SHP77 treated with DMSO at 0.1 percent for 48 hours (cell line): ENCODE measurements at regions not wholly inside any gene's neighbourhood (a gene's known extent, or its start where the extent isn't known, plus 50 kb on each side); places are given as distances from the start of the nearest gene placed in this dataset.

Source experiments
- DNase-seq: peaks from one replicate; lab custom pipeline; 2025; lab: John Stamatoyannopoulos, UW

GRCh38 chr2:13103151-13103550 is 386.4 kb downstream of the TRIB2 start:
- no peak for DNase-seq

DNA sequence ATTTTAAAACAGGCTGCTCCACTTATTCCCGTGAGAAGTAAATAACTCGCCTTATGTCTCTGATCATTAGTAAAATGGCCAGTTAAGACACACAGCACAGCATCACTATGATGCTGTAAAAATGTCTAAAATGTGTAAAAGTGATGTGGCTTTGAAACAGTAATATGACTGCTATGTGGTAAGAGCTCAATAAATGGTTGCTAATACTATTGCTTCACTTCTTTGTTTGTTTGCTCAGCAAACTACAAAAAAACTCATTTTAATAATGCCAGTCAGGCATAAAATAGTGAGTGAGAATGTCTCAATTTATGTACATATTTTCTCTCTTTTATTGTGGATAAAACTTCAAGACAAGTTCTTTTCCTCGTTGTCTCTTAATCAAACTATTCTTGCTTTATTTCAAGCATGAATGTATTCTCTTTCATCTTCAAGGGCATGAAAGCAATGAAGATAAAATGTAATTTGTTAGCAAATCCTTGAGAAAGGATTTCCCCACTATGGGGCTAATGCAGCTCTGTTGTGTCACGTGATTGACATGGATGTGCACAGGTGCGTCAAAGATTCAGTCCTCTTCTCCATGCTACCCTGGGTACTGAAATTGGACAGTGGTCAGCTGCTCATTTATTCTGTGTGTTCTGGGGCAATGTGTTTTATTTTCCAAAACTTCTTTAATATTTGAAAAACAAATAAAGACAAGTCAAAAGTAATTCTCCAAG is 387.2 kb downstream of the TRIB2 start:
- DNase-seq = no peak

DNA sequence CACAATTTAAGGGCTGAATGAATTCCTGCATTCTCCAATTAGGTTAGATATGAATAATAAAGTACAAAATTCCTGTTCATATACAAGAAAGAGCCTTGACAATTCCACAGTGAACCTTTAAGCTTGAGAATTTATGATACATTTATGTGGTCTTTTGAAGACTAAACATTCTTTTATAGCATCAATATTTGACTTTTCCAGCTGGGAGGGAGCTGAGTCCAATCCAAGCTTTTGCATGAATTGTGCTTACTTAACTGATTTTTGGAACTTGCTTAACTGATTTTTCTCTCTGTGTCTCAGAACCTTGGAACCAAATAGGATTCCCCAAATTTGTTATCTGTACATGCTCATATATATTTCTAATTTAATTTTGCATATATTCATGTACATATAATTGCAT is 388.0 kb downstream of the TRIB2 start:
- DNase-seq = no peak

GRCh38 chr2:13106302-13106701 is 389.6 kb downstream of the TRIB2 start:
- no peak for DNase-seq

DNA sequence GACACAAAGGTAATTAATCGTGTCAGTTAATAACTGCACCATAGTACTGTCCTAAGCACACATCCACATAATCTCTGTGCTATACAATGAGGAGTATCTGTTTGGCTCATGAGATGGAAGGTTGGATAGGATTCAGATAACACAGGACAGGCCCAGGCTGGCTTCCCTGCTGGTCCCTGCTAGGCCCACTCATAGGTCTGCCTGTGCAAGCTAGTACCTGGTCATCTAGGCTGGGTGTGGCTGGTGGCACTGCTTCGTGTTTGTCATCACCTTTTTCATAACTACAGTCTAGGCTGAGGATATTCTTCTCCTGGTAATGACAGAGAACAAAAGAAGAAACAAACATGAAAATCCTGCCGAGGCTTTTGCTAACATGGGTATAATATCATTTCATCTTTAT is 392.8 kb downstream of the TRIB2 start:
- no peak for DNase-seq

GRCh38 chr2:13110825-13111224 is 394.1 kb downstream of the TRIB2 start:
- DNase-seq = no peak

- DNase-seq = peak; percentile 28
Observed at GRCh38 chr2:13113002-13113401, 396.3 kb downstream of the TRIB2 start.

DNA sequence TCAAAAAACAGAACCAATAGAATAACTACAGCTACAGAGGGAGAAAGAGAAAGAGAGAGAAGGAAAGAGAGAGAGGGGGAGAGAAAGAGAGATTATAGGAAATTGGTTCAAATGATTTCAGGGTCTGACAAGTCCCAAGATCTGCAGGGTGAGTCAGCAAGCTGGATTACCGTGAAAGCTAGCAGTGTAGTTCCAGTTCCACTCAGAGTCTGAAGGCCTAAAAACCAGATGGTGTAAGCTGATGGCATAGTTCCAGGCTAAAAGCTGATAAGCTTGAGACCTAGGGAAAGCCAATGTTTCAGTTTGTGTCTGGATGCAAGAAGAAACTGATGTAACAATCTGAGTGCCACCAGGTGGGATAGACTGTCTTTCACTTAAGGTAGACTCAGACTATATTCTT is 397.7 kb downstream of the TRIB2 start:
- peak; percentile 48 for DNase-seq

- no peak for DNase-seq
Observed at GRCh38 chr2:13115643-13116042, 398.9 kb downstream of the TRIB2 start.

GRCh38 chr2:13121096-13121495 is 404.4 kb downstream of the TRIB2 start:
- no peak for DNase-seq

- DNase-seq = no peak
Observed at GRCh38 chr2:13128139-13128538, 411.4 kb downstream of the TRIB2 start.

- DNase-seq = no peak
Observed at GRCh38 chr2:13135369-13135768, 418.6 kb downstream of the TRIB2 start.

- no peak for DNase-seq
Observed at GRCh38 chr2:13135856-13136255, 419.1 kb downstream of the TRIB2 start.

DNA sequence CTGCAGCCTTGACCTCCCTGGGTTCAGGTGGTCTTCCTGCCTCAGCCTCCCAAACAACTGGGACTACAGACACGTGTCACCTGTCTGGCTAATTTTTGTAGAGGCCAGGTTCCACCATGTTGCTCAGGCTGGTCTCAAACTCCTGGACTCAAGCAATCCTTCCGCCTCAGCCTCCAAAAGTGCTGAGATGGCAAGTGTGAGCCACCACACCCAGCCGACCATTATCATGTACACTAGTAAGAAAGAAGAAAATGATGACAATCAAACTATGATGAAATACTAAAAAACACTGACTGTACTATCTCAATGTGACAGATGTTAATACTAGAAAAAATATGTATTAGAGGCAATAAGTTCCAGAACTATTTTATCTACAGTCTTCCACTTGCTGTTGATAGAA is 420.9 kb downstream of the TRIB2 start:
- no peak for DNase-seq

GRCh38 chr2:13141315-13141714 is 424.6 kb downstream of the TRIB2 start:
- no peak for DNase-seq

GRCh38 chr2:13143451-13143850 is 426.7 kb downstream of the TRIB2 start:
- DNase-seq = no peak

GRCh38 chr2:13156916-13157315 is 440.2 kb downstream of the TRIB2 start:
- no peak for DNase-seq

- DNase-seq = no peak
Observed at GRCh38 chr2:13158466-13158865, 441.7 kb downstream of the TRIB2 start.

- no peak for DNase-seq
Observed at GRCh38 chr2:13180729-13181128, 464.0 kb downstream of the TRIB2 start.

GRCh38 chr2:13193075-13193474 is 476.3 kb downstream of the TRIB2 start:
- no peak for DNase-seq

GRCh38 chr2:13193900-13194299 is 477.2 kb downstream of the TRIB2 start:
- DNase-seq = peak; percentile 78

- no peak for DNase-seq
Observed at GRCh38 chr2:13195270-13195669, 478.5 kb downstream of the TRIB2 start.

- no peak for DNase-seq
Observed at GRCh38 chr2:13197248-13197647, 480.5 kb downstream of the TRIB2 start.

GRCh38 chr2:13201924-13202323 is 485.2 kb downstream of the TRIB2 start:
- no peak for DNase-seq
